ENCODE measurements at regions not wholly inside any gene's neighbourhood (a gene's known extent, or its start where the extent isn't known, plus 50 kb on each side); places are given as distances from the start of the nearest gene placed in this dataset.

GRCh38 chr1:244209955-244210354, 158.9 kb downstream of the ZBTB18 start:
- no peak overlapping the region for H3K4me3 ChIP-seq
- no peak for DNase-seq
- intact Hi-C loops (cut with DNase I), result no loop called here
- no peak for TF ChIP-seq CTCF (IDR thresholded peaks at IDR 0.05)
- H3K27me3 ChIP-seq, result no peaks in the 10 kb centered on the region
- no peaks in the 10 kb centered on the region for H3K36me3 ChIP-seq
- no peak overlapping the region for H3K27ac ChIP-seq
- H3K4me1 ChIP-seq, result no peaks in the 10 kb centered on the region
- no peak for ATAC-seq
- no peaks in the 10 kb centered on the region for H3K9me3 ChIP-seq

DNA sequence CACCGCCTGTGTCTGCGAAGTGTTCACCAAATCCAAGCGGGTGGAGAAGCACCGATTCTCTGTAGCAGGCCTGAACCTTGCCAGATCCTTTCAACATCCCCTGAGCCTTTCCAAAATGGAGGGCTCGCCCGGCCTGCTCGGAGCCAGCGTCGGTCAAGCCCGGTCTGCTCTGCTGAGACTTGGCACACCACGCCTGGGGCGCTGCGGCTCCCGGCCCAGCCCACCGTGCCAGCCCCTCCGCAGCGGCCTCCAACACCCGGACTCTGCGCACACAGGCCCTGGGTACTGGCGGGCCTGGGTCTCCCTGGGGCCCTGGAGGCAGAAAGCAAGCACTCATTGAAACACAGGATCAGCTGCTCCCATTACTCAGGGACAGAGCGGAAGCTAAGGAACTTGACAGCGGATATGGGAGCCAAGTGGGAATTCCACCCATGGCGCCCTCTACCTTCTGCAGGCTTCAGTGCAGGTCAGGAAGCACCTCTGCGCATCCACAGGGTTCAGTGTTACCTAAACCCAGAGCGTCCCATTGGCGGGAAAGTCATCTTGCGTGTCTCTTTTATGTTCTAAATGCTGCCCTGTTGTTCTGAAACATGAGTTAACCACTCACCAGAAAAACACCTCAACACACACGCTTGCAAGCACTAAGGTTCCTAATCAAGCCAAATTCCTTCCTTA, 159.9 kb downstream of the ZBTB18 start:
- Histone ChIP-seq H3K9me3 (no peaks in the 10 kb centered on the region), H3K27me3 (no peaks in the 10 kb centered on the region), H3K4me3 (no peak overlapping the region), H3K36me3 (no peaks in the 10 kb centered on the region), H3K27ac (no peak overlapping the region), H3K4me1 (no peaks in the 10 kb centered on the region)
- intact Hi-C loops (cut with DNase I), result no loop called here
- DNase-seq (no peak), ATAC-seq (peak; percentile 75)
- TF ChIP-seq CTCF (IDR thresholded peaks at IDR 0.05), result peak; percentile 34

DNA sequence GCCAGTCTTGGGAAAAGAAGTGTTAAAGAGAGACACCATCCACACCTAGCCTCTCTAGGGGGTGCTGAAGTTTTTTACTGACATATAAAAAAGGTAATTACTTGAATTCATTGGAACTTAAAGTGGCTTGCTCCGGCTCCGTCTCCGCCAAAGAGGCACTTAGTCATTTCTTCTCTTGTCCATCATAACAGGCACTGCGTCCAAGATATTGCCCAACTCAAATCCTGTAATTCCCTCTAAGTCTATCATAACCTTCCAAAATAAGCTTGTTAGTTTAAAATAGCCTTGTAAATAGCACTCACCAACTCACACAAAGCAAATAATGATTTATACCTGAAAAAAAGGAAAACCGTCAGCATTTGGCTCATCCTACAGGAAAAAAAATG, 160.5 kb downstream of the ZBTB18 start:
- Histone ChIP-seq H3K4me1 (no peaks in the 10 kb centered on the region), H3K9me3 (no peaks in the 10 kb centered on the region), H3K27me3 (no peaks in the 10 kb centered on the region), H3K36me3 (no peaks in the 10 kb centered on the region), H3K4me3 (no peak overlapping the region), H3K27ac (no peak overlapping the region)
- DNase-seq (no peak), ATAC-seq (peak; percentile 45)
- intact Hi-C loops (cut with DNase I), result no loop called here
- no peak for TF ChIP-seq CTCF (IDR thresholded peaks at IDR 0.05)

DNA sequence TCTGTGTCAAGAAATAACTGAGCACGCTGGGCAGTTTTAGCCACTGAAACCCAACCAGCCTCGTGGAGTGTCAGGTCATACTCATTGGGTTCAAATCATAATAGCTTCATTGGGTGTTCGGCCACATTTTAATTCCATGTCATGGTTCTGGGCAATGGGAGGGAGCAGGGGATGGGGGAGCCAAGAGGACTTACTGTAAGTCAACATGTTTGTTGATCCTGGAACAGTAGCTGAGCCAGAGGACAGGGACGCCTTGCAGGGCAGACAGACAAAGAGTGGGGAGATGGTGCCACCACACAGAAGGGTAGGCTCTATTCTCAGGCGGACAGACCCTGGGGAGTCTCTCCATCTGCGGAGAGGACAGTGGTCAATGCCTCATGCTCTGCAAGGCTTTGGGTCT, 161.1 kb downstream of the ZBTB18 start:
- TF ChIP-seq CTCF (IDR thresholded peaks at IDR 0.05), result no peak
- no peaks in the 10 kb centered on the region for H3K9me3 ChIP-seq
- ATAC-seq, result no peak
- no peak for DNase-seq
- no peak overlapping the region for H3K4me3 ChIP-seq
- H3K27ac ChIP-seq, result no peak overlapping the region
- intact Hi-C loops (cut with DNase I), result no loop called here
- no peaks in the 10 kb centered on the region for H3K4me1 ChIP-seq
- H3K27me3 ChIP-seq, result no peaks in the 10 kb centered on the region
- H3K36me3 ChIP-seq, result no peaks in the 10 kb centered on the region

DNA sequence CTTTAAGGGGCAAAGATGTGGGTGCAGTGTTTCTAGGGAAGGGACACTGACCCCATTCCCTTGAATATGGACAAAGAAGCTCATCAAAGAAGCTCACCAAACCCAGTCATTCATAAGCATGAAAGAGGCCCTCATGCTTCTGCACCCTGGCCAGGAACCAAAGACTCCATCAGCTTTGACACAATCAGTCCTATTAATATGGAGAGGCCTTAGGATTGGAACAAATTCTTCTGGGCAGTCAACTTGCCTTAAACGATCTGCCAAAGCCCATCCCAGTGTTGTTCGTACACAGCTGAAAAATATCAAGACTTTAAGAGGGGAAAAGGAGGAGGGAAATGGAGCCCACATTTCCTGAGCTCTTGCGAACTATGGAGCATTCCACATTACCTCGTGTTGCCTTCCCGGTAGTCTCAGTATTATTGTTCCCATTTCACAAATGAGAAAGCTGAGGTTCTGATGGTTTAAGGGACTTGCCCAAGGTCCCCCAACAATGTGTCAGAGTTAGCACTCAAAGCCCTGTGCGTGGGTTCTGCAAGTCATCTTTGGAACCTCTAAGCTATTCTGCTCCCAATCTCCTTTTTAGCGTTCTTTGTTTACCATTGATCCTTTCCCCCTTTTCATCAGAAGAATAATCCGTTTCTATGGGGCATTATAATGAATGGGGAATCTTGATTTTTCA, 161.9 kb downstream of the ZBTB18 start:
- no peak for ATAC-seq
- H3K9me3 ChIP-seq, result no peaks in the 10 kb centered on the region
- intact Hi-C loops (cut with DNase I), result no loop called here
- no peaks in the 10 kb centered on the region for H3K27me3 ChIP-seq
- no peak overlapping the region for H3K27ac ChIP-seq
- DNase-seq, result no peak
- H3K4me1 ChIP-seq, result no peaks in the 10 kb centered on the region
- TF ChIP-seq CTCF (IDR thresholded peaks at IDR 0.05), result no peak
- no peak overlapping the region for H3K4me3 ChIP-seq
- H3K36me3 ChIP-seq, result no peaks in the 10 kb centered on the region

All from upper lobe of right lung (tissue), 1 donor.